C4-2B (cell line): ENCODE measurements at regions not wholly inside any gene's neighbourhood (a gene's known extent, or its start where the extent isn't known, plus 50 kb on each side); places are given as distances from the start of the nearest gene placed in this dataset.

ENCODE experiments used
- ZFX ChIP-seq: fragments of 450-650 bp; IDR thresholded peaks from 2 replicates; pipeline ENCODE4 v1.6.1; 2017
- TF ChIP-seq, protein P1 (sequence below): fragments of 450-650 bp; conservative IDR thresholded peaks from 2 replicates; pipeline ENCODE4 v1.5.1; 2017; ENCODE audit warnings: mild to moderate bottlenecking

DNA sequence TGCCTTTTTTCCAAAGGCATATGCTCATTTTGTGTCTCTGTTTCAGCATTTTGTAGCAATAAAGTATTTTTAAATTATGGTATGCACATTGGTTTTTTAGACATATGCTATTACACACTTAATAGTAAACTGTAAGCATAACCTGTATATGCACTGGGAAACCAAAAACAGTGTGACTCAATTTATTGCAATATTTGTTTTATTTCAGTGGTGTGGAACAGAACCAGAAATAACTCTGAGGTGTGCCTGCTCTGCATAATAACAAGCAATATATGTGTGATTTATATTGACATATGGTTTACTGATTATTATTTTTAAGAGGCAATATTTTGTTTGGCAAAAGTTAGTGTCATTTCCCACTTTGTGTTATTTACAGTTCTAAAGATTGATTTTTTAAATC, 126.6 kb upstream of the CPNE8 start:
- TF ChIP-seq, protein P1, sequence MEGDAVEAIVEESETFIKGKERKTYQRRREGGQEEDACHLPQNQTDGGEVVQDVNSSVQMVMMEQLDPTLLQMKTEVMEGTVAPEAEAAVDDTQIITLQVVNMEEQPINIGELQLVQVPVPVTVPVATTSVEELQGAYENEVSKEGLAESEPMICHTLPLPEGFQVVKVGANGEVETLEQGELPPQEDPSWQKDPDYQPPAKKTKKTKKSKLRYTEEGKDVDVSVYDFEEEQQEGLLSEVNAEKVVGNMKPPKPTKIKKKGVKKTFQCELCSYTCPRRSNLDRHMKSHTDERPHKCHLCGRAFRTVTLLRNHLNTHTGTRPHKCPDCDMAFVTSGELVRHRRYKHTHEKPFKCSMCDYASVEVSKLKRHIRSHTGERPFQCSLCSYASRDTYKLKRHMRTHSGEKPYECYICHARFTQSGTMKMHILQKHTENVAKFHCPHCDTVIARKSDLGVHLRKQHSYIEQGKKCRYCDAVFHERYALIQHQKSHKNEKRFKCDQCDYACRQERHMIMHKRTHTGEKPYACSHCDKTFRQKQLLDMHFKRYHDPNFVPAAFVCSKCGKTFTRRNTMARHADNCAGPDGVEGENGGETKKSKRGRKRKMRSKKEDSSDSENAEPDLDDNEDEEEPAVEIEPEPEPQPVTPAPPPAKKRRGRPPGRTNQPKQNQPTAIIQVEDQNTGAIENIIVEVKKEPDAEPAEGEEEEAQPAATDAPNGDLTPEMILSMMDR: no peak
- no peak for TF ChIP-seq ZFX
